HG02973 (cell line): ENCODE measurements at regions not wholly inside any gene's neighbourhood (a gene's known extent, or its start where the extent isn't known, plus 50 kb on each side); places are given as distances from the start of the nearest gene placed in this dataset.

Source experiments
- ATAC-seq: cut with Tn5 transposase; IDR thresholded peaks from one replicate; pipeline ENCODE4 v1.9.1; 2021; ENCODE audit warnings: moderate library complexity; ENCODE audit not compliant: unreplicated experiment

GRCh38 chr3:87045473-87045872 lies 54.5 kb upstream of the VGLL3 start:
- ATAC-seq = no peak

- ATAC-seq = no peak
Observed at GRCh38 chr3:87044846-87045245, 53.9 kb upstream of the VGLL3 start.

GRCh38 chr3:87044409-87044808 lies 53.5 kb upstream of the VGLL3 start:
- ATAC-seq = no peak

- ATAC-seq = no peak
Observed at GRCh38 chr3:87041191-87041590, 50.2 kb upstream of the VGLL3 start.
